ENCODE measurements at regions not wholly inside any gene's neighbourhood (a gene's known extent, or its start where the extent isn't known, plus 50 kb on each side); places are given as distances from the start of the nearest gene placed in this dataset.
"Not testable (repeated sequence)": the region's sequence is repeated elsewhere in the genome, so short reads cannot be mapped to it uniquely, and the experiment has no call there.

- Histone ChIP-seq H3K79me2 (ENCODE audit: low read depth) (no peaks in the 10 kb centered on the region), H3K27ac (no peak overlapping the region), H2AFZ (no peak overlapping the region), H3K27me3 (ENCODE audit: insufficient read depth, low read depth) (no peaks in the 10 kb centered on the region), H3K4me1 (replicated peaks; ENCODE audit: insufficient read depth) (no peaks in the 10 kb centered on the region), H4K20me1 (ENCODE audit: insufficient read depth) (no peaks in the 10 kb centered on the region), H3F3A (ENCODE audit: insufficient read depth, low read depth) (no peaks in the 10 kb centered on the region), H3K9me2 (ENCODE audit: insufficient read depth) (no peaks in the 10 kb centered on the region), H3K36me3 (ENCODE audit: low read depth) (no peaks in the 10 kb centered on the region), H3K4me3 (no peak overlapping the region), H3K9me3 (ENCODE audit: insufficient read depth, low read depth) (no peaks in the 10 kb centered on the region), H3K4me2 (no peak overlapping the region)
- TF ChIP-seq, protein P1, sequence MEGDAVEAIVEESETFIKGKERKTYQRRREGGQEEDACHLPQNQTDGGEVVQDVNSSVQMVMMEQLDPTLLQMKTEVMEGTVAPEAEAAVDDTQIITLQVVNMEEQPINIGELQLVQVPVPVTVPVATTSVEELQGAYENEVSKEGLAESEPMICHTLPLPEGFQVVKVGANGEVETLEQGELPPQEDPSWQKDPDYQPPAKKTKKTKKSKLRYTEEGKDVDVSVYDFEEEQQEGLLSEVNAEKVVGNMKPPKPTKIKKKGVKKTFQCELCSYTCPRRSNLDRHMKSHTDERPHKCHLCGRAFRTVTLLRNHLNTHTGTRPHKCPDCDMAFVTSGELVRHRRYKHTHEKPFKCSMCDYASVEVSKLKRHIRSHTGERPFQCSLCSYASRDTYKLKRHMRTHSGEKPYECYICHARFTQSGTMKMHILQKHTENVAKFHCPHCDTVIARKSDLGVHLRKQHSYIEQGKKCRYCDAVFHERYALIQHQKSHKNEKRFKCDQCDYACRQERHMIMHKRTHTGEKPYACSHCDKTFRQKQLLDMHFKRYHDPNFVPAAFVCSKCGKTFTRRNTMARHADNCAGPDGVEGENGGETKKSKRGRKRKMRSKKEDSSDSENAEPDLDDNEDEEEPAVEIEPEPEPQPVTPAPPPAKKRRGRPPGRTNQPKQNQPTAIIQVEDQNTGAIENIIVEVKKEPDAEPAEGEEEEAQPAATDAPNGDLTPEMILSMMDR (conservative IDR thresholded peaks at IDR 0.05): no peak
- no peak for TF ChIP-seq EZH2 (IDR thresholded peaks at IDR 0.05; ENCODE audit: low read depth)
- no peak for DNase-seq
- intact Hi-C loops (cut with micrococcal nuclease; ENCODE audit: unreplicated experiment): no loop called here
- ChIA-PET CTCF (no interaction called here), POLR2A (ENCODE audit: unreplicated experiment) (no interaction called here)
- BruUV-seq (replicated peaks): no TSS peak
Measured at GRCh38 chr2:193156480-193156879, 961.7 kb upstream of the TMEFF2 start.

- H3K9me2 ChIP-seq (ENCODE audit: insufficient read depth): no peaks in the 10 kb centered on the region
- H3K79me2 ChIP-seq (ENCODE audit: low read depth): no peaks in the 10 kb centered on the region
- H3K4me2 ChIP-seq: no peak overlapping the region
- H2AFZ ChIP-seq: no peak overlapping the region
- H3K27ac ChIP-seq: no peak overlapping the region
- TF ChIP-seq EZH2 (IDR thresholded peaks at IDR 0.05; ENCODE audit: low read depth): no peak
- TF ChIP-seq, protein P1 (conservative IDR thresholded peaks at IDR 0.05): no peak
- ChIA-PET POLR2A (ENCODE audit: unreplicated experiment) (no interaction called here), CTCF (no interaction called here)
- no peaks in the 10 kb centered on the region for H3K9me3 ChIP-seq (ENCODE audit: insufficient read depth, low read depth)
- H4K20me1 ChIP-seq (ENCODE audit: insufficient read depth): no peaks in the 10 kb centered on the region
- intact Hi-C loops (cut with micrococcal nuclease; ENCODE audit: unreplicated experiment): no loop called here
- H3K4me3 ChIP-seq: no peak overlapping the region
- H3K4me1 ChIP-seq (replicated peaks; ENCODE audit: insufficient read depth): no peaks in the 10 kb centered on the region
- no peaks in the 10 kb centered on the region for H3K27me3 ChIP-seq (ENCODE audit: insufficient read depth, low read depth)
- H3K36me3 ChIP-seq (ENCODE audit: low read depth): no peaks in the 10 kb centered on the region
- no peaks in the 10 kb centered on the region for H3F3A ChIP-seq (ENCODE audit: insufficient read depth, low read depth)
- BruUV-seq (replicated peaks): no TSS peak
- no peak for DNase-seq
Measured at GRCh38 chr2:193154076-193154475, 959.3 kb upstream of the TMEFF2 start.

- Histone ChIP-seq H3K9me3 (ENCODE audit: insufficient read depth, low read depth) (no peaks in the 10 kb centered on the region), H3K4me1 (replicated peaks; ENCODE audit: insufficient read depth) (no peaks in the 10 kb centered on the region), H3F3A (ENCODE audit: insufficient read depth, low read depth) (no peaks in the 10 kb centered on the region), H3K4me3 (no peak overlapping the region), H3K9me2 (ENCODE audit: insufficient read depth) (no peaks in the 10 kb centered on the region), H3K4me2 (no peak overlapping the region), H3K36me3 (ENCODE audit: low read depth) (no peaks in the 10 kb centered on the region), H3K27ac (no peak overlapping the region), H3K79me2 (ENCODE audit: low read depth) (no peaks in the 10 kb centered on the region), H3K27me3 (ENCODE audit: insufficient read depth, low read depth) (no peaks in the 10 kb centered on the region), H2AFZ (no peak overlapping the region), H4K20me1 (ENCODE audit: insufficient read depth) (no peaks in the 10 kb centered on the region)
- BruUV-seq (replicated peaks): no TSS peak
- CTCF ChIA-PET: no interaction called here
- intact Hi-C loops (cut with micrococcal nuclease; ENCODE audit: unreplicated experiment): no loop called here
- TF ChIP-seq EZH2 (IDR thresholded peaks at IDR 0.05; ENCODE audit: low read depth): no peak
- TF ChIP-seq, protein P1 (conservative IDR thresholded peaks at IDR 0.05): no peak
- POLR2A ChIA-PET (ENCODE audit: unreplicated experiment): no interaction called here
- DNase-seq: no peak
Measured at GRCh38 chr2:193153576-193153975, 958.8 kb upstream of the TMEFF2 start.

GRCh38 chr2:193142467-193142866 is 947.7 kb upstream of the TMEFF2 start:
- H3K4me1 ChIP-seq (replicated peaks; ENCODE audit: insufficient read depth); BruUV-seq (replicated peaks); H4K20me1 ChIP-seq (ENCODE audit: insufficient read depth); H3K27me3 ChIP-seq (ENCODE audit: insufficient read depth, low read depth); H3K4me2 ChIP-seq; POLR2A ChIA-PET (ENCODE audit: unreplicated experiment); CTCF ChIA-PET; H2AFZ ChIP-seq; DNase-seq; H3K27ac ChIP-seq; H3F3A ChIP-seq (ENCODE audit: insufficient read depth, low read depth); H3K4me3 ChIP-seq; H3K9me2 ChIP-seq (ENCODE audit: insufficient read depth); H3K9me3 ChIP-seq (ENCODE audit: insufficient read depth, low read depth); H3K79me2 ChIP-seq (ENCODE audit: low read depth); H3K36me3 ChIP-seq (ENCODE audit: low read depth); intact Hi-C loops (cut with micrococcal nuclease; ENCODE audit: unreplicated experiment): not testable (repeated sequence)

Data from PC-9 (cell line).